ENCODE measurements at regions not wholly inside any gene's neighbourhood (a gene's known extent, or its start where the extent isn't known, plus 50 kb on each side); places are given as distances from the start of the nearest gene placed in this dataset.

DNA sequence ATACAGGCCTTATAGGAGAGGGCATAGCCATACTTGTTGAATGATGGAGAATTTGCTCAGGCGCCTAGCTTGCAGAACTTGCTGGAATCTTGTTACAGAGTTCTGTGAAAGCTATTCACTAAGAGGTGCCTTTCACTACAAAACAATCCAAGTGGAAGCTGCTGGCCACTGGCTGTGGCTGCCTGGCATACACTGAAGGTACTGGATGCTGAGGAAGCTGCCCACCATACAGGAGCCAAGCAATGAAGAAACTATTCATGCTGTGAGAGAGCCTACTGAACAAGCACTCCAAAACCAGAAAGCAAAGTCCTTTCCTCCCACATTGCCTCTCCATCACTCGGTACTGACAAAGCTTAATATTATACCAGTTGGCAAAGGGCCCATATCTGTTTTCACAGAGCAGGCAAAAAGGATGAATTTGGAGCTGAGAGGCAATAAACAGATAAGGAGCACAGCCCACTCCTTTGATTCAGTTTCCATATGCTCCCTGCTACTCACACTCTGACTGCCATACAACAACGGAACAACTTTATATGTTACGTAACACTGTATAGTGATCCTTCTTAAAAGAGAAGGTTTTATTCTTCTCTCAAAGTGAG lies 192.6 kb upstream of the ALCAM start:
- DNase-seq, result peak; percentile 83

- no peak for DNase-seq
These were observed 189.1 kb upstream of the ALCAM start for GRCh38 chr3:105177576-105177975.

DNA sequence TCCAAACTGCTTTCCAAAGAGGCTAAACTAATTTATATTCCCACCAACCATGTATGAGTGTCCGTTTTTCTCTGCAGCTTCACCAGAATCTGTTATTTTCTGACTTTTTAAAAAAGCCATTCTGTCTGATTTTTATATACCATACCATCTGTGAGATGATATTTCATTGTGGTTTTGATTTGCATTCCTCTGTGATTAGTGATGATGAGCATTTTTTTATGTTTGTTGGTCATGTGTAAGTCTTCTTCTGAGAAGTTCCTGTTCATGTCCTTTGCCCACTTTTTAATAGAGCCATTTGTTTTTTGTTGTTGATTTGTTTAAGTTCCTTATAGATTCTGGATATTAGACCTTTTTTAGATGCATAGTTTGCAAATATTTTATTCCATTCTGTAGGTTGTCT lies 179.4 kb upstream of the ALCAM start:
- DNase-seq, result no peak

- DNase-seq, result no peak
These were observed 171.4 kb upstream of the ALCAM start for GRCh38 chr3:105195260-105195659.

GRCh38 chr3:105197863-105198262 lies 168.8 kb upstream of the ALCAM start:
- DNase-seq, result no peak

GRCh38 chr3:105199217-105199616 lies 167.5 kb upstream of the ALCAM start:
- DNase-seq, result no peak

DNA sequence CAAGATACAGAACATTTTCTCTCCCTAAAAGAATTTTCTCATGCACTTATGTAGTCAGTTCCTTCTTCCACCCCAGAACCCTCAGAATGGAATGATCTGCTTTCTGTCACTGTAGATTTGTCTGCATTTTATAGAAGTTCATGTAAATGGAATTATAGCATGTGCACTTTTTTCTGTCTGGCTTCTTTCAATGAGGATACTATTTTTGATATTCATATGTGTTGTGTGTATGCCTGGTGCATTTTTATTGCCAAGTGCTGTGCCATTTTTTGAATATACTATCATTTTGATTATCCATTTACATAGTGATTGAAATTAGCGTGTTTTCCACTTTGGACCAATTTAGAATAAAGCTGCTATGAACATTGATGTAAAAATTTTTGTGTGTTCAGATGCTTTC lies 156.6 kb upstream of the ALCAM start:
- no peak for DNase-seq

DNA sequence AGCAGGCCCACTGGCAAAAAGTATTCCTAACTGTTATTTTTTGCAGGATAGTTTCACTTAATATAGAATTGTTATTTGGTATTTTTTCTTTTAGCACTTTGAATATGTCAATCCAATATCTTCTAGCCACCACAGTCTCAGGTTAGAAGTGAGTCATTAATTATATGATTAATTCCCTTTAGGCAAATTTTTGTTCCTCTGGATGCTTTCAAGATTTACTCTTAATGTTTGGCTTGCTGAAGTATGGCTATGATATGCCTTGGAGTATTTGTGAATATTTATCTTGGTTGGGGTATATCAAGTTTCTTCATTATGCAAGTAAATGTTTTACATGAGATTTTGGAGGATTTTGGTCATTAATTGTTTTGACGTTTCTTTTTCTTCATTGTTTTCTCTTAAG lies 152.1 kb upstream of the ALCAM start:
- no peak for DNase-seq

DNA sequence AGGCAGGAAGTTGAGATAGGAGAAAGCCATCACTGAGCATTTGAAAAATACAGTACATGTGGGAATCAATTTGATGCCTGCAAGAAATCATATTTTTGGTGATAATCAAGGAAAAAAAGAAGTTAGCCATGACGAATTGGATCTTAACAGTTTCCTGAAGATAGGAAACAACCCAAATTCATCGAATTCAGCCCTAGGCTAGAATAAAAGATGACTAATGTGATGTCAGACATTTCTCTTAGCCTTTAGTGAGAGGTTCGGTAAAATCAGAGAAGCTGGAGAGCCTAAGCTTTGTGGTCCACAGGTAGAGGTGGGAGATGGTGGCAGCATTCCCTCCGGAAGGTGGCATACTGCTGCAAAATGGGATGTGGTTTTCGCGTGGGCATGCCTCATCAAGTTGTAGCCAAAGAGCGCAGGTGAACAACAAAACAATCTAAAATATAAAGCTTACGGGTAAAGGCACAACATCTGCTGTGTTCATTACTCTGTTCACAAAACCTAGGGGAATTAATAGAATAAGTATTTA lies 144.1 kb upstream of the ALCAM start:
- DNase-seq, result no peak

GRCh38 chr3:105223815-105224214 lies 142.9 kb upstream of the ALCAM start:
- DNase-seq, result no peak

DNA sequence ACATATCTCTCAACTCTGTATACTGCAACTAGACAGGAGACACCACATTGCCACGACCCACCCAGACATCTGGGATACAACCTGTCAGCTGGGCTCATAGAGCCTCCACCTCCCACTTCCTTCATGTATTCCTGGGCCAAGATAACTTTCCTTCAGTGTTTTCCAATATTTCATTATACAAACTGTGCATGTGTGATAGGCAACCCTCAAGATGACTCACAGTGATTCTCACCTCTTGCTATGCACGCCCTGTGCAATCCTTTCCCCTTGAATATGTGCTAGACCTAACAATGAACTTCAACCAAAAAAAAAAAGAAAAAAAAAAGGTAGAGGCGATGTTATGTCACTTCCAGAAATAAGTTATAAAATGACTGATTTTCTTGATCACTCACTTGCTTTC lies 138.0 kb upstream of the ALCAM start:
- DNase-seq, result no peak

DNA sequence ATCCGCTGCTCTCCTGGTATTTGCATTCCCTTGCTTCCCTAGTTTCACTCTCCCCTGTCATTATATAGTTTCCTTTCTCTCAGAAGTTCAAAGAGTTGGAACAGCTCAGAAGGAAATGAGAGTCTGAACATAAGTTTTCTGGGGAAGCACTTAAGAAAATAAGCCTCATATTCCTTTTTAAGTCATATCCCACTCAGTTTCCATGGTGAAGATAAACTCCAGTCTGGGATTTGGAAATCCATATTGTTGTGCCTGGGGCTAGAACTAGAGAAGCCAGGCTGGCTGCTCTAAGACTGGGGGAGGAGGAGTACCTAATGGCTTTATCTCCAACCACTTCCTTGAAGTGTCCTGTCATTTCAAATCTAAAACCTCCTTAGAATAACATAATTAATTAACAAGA lies 134.2 kb upstream of the ALCAM start:
- DNase-seq, result no peak

DNA sequence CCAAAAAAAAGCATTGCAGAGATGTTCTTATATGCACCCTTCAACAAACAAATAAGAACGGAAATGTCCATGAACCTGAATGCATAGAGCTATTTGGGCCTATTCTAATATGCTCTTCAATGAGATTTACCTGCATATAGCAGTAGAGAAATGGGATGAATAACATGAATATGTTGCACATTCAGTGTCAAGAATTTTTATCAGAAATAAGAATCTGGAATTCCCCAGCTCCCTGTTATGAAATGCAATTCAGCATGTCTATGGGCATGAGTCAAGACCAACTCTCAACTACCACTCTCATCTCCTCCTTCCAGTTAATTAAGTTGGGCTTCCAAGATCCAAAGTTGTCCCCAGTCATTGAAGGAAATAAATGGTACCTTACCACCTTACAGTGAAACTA lies 133.7 kb upstream of the ALCAM start:
- no peak for DNase-seq

- no peak for DNase-seq
These were observed 131.5 kb upstream of the ALCAM start for GRCh38 chr3:105235221-105235620.

GRCh38 chr3:105235785-105236184 lies 130.9 kb upstream of the ALCAM start:
- no peak for DNase-seq

- no peak for DNase-seq
These were observed 128.3 kb upstream of the ALCAM start for GRCh38 chr3:105238367-105238766.

- DNase-seq, result no peak
These were observed 123.6 kb upstream of the ALCAM start for GRCh38 chr3:105243076-105243475.

DNA sequence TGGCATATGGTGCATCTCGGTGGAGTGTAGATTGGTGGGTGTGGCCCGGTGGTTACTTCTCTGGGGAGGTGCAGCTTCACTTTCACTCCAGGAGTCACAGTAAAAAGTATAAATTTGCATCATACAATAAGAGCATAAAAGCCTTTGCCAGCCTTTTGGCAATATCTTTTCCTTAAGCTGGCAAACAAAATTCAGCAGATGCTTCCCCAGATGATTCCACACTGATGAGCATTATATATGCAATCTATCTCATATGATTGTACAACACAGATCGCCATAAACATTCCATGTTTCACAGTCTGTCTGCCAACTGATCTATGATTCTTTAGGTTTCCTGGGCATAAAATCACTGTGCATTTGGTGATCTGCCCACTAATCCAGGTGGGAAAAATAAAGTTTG lies 120.2 kb upstream of the ALCAM start:
- DNase-seq, result no peak

GRCh38 chr3:105253225-105253624 lies 113.5 kb upstream of the ALCAM start:
- peak; percentile 80 for DNase-seq

GRCh38 chr3:105254154-105254553 lies 112.6 kb upstream of the ALCAM start:
- peak; percentile 16 for DNase-seq

DNA sequence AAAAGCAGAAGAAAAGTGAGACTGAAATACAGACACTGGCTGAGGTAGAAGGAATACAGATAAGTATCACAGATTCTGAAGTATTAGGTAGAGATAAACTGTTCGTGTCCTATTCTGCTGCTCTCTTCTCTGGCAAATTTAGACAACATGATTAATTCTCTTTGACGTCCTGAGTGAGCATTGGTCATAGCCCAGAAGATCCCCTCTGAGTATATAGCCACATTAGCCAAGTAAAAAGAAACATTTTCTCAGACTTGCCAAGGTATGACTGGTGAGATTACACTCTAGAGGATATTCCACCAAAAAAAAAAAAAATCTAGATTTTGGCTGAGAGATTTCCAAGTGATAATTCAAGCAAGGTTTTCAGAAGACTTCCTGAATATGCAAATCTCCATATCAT lies 111.4 kb upstream of the ALCAM start:
- no peak for DNase-seq

DNA sequence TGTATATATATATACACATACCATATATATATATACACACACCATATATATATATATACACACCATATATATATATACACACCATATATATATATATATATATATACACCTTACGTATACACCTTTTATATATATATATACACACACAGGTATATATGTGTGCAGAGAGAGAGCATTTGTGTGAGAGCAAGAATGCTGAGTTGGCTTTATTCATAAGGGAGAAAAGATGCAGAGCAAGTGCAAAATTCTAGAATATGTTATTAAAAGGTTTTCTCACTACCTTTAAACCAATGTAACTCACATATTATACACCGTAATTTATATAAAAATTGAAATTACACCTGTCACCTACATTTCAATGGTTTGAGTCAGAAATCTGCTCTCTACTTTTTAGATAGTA lies 107.2 kb upstream of the ALCAM start:
- DNase-seq, result no peak

DNA sequence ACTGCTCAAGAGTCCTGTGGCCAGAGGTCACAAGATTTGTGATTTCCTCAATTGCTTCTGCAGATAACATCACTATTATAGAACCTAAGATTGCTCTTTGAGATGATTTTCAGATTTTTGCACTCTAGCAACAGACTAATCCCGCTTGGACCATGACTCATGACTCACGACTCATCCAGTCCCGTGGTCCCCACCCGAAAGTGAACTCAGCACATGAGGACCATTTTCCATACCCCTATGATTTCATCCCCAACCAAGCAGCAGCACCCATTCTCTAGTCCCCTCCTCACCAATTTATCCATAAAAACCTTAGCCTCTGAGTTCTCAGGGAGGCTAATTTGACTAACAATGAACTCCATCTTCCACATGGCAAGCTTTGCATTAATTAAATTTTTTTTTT lies 106.3 kb upstream of the ALCAM start:
- DNase-seq, result no peak

DNA sequence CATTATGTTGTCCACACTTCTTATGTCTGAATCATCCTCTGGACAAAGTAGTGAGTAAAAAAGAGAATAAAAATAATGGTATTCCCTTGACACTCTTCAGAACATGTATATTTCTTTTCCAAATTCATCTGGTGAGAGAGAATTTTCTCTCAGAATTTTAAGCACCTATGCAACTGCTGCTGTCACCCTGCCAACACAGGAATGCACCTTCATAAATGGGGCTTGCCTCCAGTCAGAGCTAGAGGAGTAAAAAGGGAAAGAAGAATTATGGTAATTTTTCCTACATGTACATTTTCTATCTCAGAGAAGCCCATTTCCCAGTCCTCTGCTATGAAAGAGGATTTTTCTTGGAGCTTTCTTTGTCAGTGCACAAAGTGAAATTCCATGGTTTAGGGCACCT lies 92.2 kb upstream of the ALCAM start:
- DNase-seq, result no peak

DNA sequence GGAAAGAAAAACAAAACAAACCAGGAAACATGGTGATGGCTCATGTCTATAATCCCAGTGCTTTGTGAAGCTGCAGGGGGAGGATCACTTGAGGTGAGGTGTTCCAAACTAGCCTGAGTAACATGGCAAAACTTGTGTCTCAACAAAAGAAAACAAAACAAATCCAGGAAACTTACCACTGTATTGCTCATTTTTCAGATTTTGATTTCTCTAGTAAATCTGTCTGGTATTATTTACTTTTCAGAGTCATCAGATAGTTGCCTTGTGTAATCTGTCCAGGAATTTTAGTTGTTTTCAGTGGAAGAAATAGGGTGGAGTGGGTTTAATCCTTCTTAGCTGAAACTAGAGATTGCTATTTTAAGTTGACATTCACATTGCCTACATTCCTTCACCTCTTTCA lies 91.8 kb upstream of the ALCAM start:
- no peak for DNase-seq

DNA sequence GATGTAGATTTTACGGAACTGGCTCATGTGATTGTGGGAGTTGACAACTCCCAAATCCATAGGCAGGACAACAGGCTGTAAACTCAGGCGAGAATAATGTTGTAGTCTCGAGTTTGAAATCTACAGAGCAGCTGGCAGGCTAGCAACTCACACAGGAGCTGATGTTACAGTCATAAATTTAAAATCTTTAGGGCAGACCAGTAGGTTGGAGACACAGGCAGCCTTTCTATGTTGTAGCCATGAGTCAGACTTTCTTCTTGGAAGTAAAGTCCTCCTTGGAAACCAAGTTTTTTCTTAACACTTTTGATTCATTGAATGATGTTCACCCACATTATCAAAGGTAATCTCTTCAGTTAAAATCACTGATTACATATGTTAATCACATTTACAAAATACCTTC lies 89.1 kb upstream of the ALCAM start:
- DNase-seq, result no peak
